A549 (cell line): ENCODE measurements at regions not wholly inside any gene's neighbourhood (a gene's known extent, or its start where the extent isn't known, plus 50 kb on each side); places are given as distances from the start of the nearest gene placed in this dataset.

ENCODE experiments used
- ATAC-seq, 2 experiments: fragments of 200-7000 bp in 1 of 2; fragments of >200 bp in 1 of 2; cut with Nextera tagmentation in 1 of 2; cut with Tn5 transposase in 1 of 2; 3 replicates each; pipeline versions ENCODE4 v1.8.0 to v1.9.1; 2018 to 2020; ENCODE audit warnings: mild to moderate bottlenecking in 1 of 2, moderate library complexity in 1 of 2
- CTCF ChIA-PET: fragments of 300-600 bp; sonication (Branson Sonifier 250); formaldehyde crosslinking; extraction: SDS; loops from one replicate; lab custom pipeline; 2021; ENCODE audit warnings: antibody characterized with exemption, inconsistent platforms; lab: Yijun Ruan, JAX
- POLR2A ChIA-PET: fragments of 350-600 bp; formaldehyde crosslinking; extraction: SDS; loops from one replicate; lab custom pipeline; 2021; ENCODE audit warnings: antibody characterized with exemption, inconsistent platforms; lab: Yijun Ruan, JAX
- DNase-seq, 2 experiments: peaks; one replicate each; pipeline versions ENCODE4 v3.0.0 to v3.0.0-alpha.2; 2011 to 2016; ENCODE audit warnings: low read depth in 1 of 2, low spot score in 1 of 2
- FAIRE-seq: peaks from 2 replicates; lab custom pipeline; 2011; peaks lifted over from hg19 to GRCh38; lab: Jason Lieb, UNC
- H3K27ac ChIP-seq, 2 experiments: fragments of >200 bp; sonication (Bioruptor Twin); formaldehyde crosslinking; 3 replicates each; pipeline ENCODE4 v1.5.1; 2016 to 2017
- H3K4me1 ChIP-seq: fragments of >200 bp; sonication (Bioruptor Twin); formaldehyde crosslinking; 3 replicates; pipeline ENCODE4 v1.6.1; 2016
- H3K4me2 ChIP-seq: fragments of >200 bp; sonication (Bioruptor Twin); formaldehyde crosslinking; 3 replicates; pipeline ENCODE4 v1.6.1; 2016
- H3K4me3 ChIP-seq: fragments of >200 bp; sonication (Bioruptor Twin); formaldehyde crosslinking; 3 replicates; pipeline ENCODE4 v1.5.1; 2016
- H3K9me3 ChIP-seq: fragments of >200 bp; sonication (Bioruptor Twin); formaldehyde crosslinking; 3 replicates; pipeline ENCODE4 v1.6.1; 2016
- ATOH8 ChIP-seq: fragments of 250-450 bp; sonication (Bioruptor Pico); IDR thresholded peaks from 2 replicates; pipeline ENCODE4 v1.5.0; 2020; ENCODE audit warnings: low read depth, mild to moderate bottlenecking, moderate library complexity
- CBX2 ChIP-seq: fragments of 200-600 bp; sonication (generic); IDR thresholded peaks from 2 replicates; pipeline ENCODE4 v1.6.1; 2016; ENCODE audit warnings: low read depth, mild to moderate bottlenecking, borderline replicate concordance
- CBX8 ChIP-seq: fragments of 200-600 bp; sonication (generic); IDR thresholded peaks from 2 replicates; pipeline ENCODE4 v1.6.1; 2016
- CHD2 ChIP-seq: fragments of 150-350 bp; IDR thresholded peaks from 2 replicates; pipeline ENCODE4 v1.6.1; 2014; ENCODE audit warnings: low read length; ENCODE audit not compliant: partially characterized antibody
- CHD4 ChIP-seq: fragments of 200-600 bp; sonication (generic); IDR thresholded peaks from 2 replicates; pipeline ENCODE4 v1.6.1; 2016; ENCODE audit warnings: antibody characterized with exemption, mild to moderate bottlenecking, borderline replicate concordance
- E2F6 ChIP-seq: IDR thresholded peaks from 2 replicates; pipeline ENCODE4 v1.6.1; 2012; ENCODE audit warnings: low read depth, borderline replicate concordance
- EHF ChIP-seq: fragments of 250-450 bp; sonication (Bioruptor Pico); IDR thresholded peaks from 2 replicates; pipeline ENCODE4 v1.5.0; 2020; ENCODE audit warnings: mild to moderate bottlenecking
- EHMT2 ChIP-seq: fragments of 200-600 bp; sonication (generic); IDR thresholded peaks from 2 replicates; pipeline ENCODE4 v1.6.1; 2016; ENCODE audit warnings: antibody characterized with exemption, low read depth, mild to moderate bottlenecking, moderate library complexity
- FOXS1 ChIP-seq: fragments of 250-450 bp; sonication (Bioruptor Pico); IDR thresholded peaks from 2 replicates; pipeline ENCODE4 v1.5.0; 2020; ENCODE audit warnings: mild to moderate bottlenecking, moderate library complexity
- GATA3 ChIP-seq: IDR thresholded peaks from 2 replicates; pipeline ENCODE4 v1.6.1; 2012; ENCODE audit warnings: borderline replicate concordance
- HES2 ChIP-seq: fragments of >200 bp; sonication (Bioruptor Twin); formaldehyde crosslinking; IDR thresholded peaks from 2 replicates; pipeline ENCODE4 v1.6.1; 2016
- HMGXB4 ChIP-seq: fragments of 250-450 bp; sonication (Bioruptor Pico); IDR thresholded peaks from 2 replicates; pipeline ENCODE4 v1.5.0; 2021; ENCODE audit warnings: mild to moderate bottlenecking, moderate library complexity, borderline replicate concordance
- HOXB5 ChIP-seq: fragments of 250-450 bp; sonication (Bioruptor Pico); IDR thresholded peaks from 2 replicates; pipeline ENCODE4 v1.5.0; 2020; ENCODE audit warnings: mild to moderate bottlenecking, moderate library complexity
- JUNB ChIP-seq: fragments of >200 bp; sonication (Bioruptor Twin); formaldehyde crosslinking; IDR thresholded peaks from 2 replicates; pipeline ENCODE4 v1.6.1; 2016
- MAZ ChIP-seq: fragments of 150-350 bp; IDR thresholded peaks from 2 replicates; pipeline ENCODE4 v1.6.1; 2014; ENCODE audit warnings: antibody characterized with exemption, low read depth, low read length, borderline replicate concordance
- NPAS2 ChIP-seq: fragments of 250-450 bp; sonication (Bioruptor Pico); IDR thresholded peaks from 2 replicates; pipeline ENCODE4 v1.8.0; 2022; ENCODE audit warnings: mild to moderate bottlenecking, moderate library complexity, borderline replicate concordance
- PBX3 ChIP-seq: IDR thresholded peaks from 2 replicates; pipeline ENCODE4 v1.6.1; 2012
- POLR2A ChIP-seq: IDR thresholded peaks from 2 replicates; pipeline ENCODE4 v1.6.1; 2012; ENCODE audit warnings: mild to moderate bottlenecking, low read length
- RFX5 ChIP-seq: fragments of 450-650 bp; IDR thresholded peaks from 2 replicates; pipeline ENCODE4 v1.7.1; 2014; ENCODE audit warnings: antibody characterized with exemption, mild to moderate bottlenecking, moderate library complexity
- SMC3 ChIP-seq: fragments of >200 bp; sonication (Bioruptor Twin); formaldehyde crosslinking; IDR thresholded peaks from 3 replicates; pipeline ENCODE4 v1.6.1; 2018; ENCODE audit warnings: inconsistent platforms
- SREBF2 ChIP-seq: fragments of 450-650 bp; IDR thresholded peaks from 2 replicates; pipeline ENCODE4 v1.6.1; 2014; ENCODE audit warnings: mild to moderate bottlenecking, moderate library complexity
- TFCP2L1 ChIP-seq: fragments of 250-450 bp; sonication (Bioruptor Pico); IDR thresholded peaks from 2 replicates; pipeline ENCODE4 v1.5.0; 2021; ENCODE audit warnings: mild to moderate bottlenecking
- USF2 ChIP-seq: fragments of 450-650 bp; IDR thresholded peaks from 2 replicates; pipeline ENCODE4 v1.6.1; 2014; ENCODE audit warnings: antibody characterized with exemption
- ZC3H11A ChIP-seq: fragments of 450-650 bp; IDR thresholded peaks from 2 replicates; pipeline ENCODE4 v1.6.1; 2014; ENCODE audit warnings: antibody characterized with exemption, mild to moderate bottlenecking
- ZFP36 ChIP-seq: fragments of 450-650 bp; IDR thresholded peaks from 2 replicates; pipeline ENCODE4 v1.6.1; 2014; ENCODE audit warnings: borderline replicate concordance; ENCODE audit not compliant: partially characterized antibody
- ZNF302 ChIP-seq: fragments of 250-450 bp; sonication (Bioruptor Pico); IDR thresholded peaks from 2 replicates; pipeline ENCODE4 v1.9.0; 2021; ENCODE audit warnings: inconsistent platforms, mild to moderate bottlenecking, moderate library complexity
- ZSCAN20 ChIP-seq: fragments of 250-450 bp; sonication (Bioruptor Pico); IDR thresholded peaks from 2 replicates; pipeline ENCODE4 v1.8.0; 2022; ENCODE audit warnings: mild to moderate bottlenecking, moderate library complexity
- WGBS: methylation state at CpG from one replicate; pipeline ENCODE4 v1.1.6; 2017; ENCODE audit errors: missing lambda C conversion rate; 5-methylcytosine and 5-hydroxymethylcytosine counted together

- Histone ChIP-seq H3K27ac (no peak overlapping the region), H3K4me1 (no peaks in the 10 kb centered on the region), H3K9me3 (no peaks in the 10 kb centered on the region), H3K4me2 (no peak overlapping the region), H3K4me3 (no peak overlapping the region)
- no peak for TF ChIP-seq GATA3
- no peak for TF ChIP-seq USF2
- no peak for TF ChIP-seq HOXB5
- TF ChIP-seq RFX5, result no peak
- TF ChIP-seq ZC3H11A, result no peak
- TF ChIP-seq FOXS1 (CRISPR knock-in tag), result no peak
- TF ChIP-seq CBX2, result no peak
- no peak for TF ChIP-seq SMC3
- no peak for TF ChIP-seq JUNB
- no peak for TF ChIP-seq CBX8
- ChIA-PET CTCF (no interaction called here), POLR2A (no interaction called here)
- FAIRE-seq, result no peak
- 25% methylated on average over 1 of the region's 1 CpG for WGBS
- ATAC-seq, result no peak
- DNase-seq, result no peak
Observed at GRCh38 chr2:147231081-147231480, 613.7 kb upstream of the ACVR2A start.

GRCh38 chr2:147227313-147227712 lies 617.5 kb upstream of the ACVR2A start:
- Histone ChIP-seq H3K4me1 (no peaks in the 10 kb centered on the region), H3K27ac (no peak overlapping the region), H3K9me3 (no peaks in the 10 kb centered on the region), H3K4me3 (no peak overlapping the region), H3K4me2 (no peak overlapping the region)
- ATAC-seq (no peak), FAIRE-seq (no peak), DNase-seq (no peak)
- ChIA-PET CTCF (no interaction called here), POLR2A (no interaction called here)
- WGBS, result 0% methylated on average over 2 of the region's 2 CpGs
- TF ChIP-seq HES2, result no peak
- no peak for TF ChIP-seq CHD2
- TF ChIP-seq CBX2, result no peak
- TF ChIP-seq FOXS1 (CRISPR knock-in tag), result no peak
- TF ChIP-seq PBX3, result no peak
- TF ChIP-seq TFCP2L1 (CRISPR knock-in tag), result no peak
- no peak for TF ChIP-seq EHMT2
- TF ChIP-seq ZNF302 (CRISPR knock-in tag), result no peak
- no peak for TF ChIP-seq NPAS2 (CRISPR knock-in tag)
- TF ChIP-seq CHD4, result no peak
- TF ChIP-seq ZFP36, result no peak
- no peak for TF ChIP-seq POLR2A
- no peak for TF ChIP-seq EHF (CRISPR knock-in tag)
- TF ChIP-seq ZSCAN20 (CRISPR knock-in tag), result no peak
- TF ChIP-seq RFX5, result no peak
- TF ChIP-seq HMGXB4 (CRISPR knock-in tag), result no peak
- no peak for TF ChIP-seq ZC3H11A

- TF ChIP-seq MAZ (no peak), E2F6 (no peak), SREBF2 (no peak), ATOH8 (no peak)
- no peak for ATAC-seq
- Histone ChIP-seq H3K4me1 (no peaks in the 10 kb centered on the region), H3K4me2 (no peak overlapping the region), H3K4me3 (no peak overlapping the region), H3K9me3 (no peaks in the 10 kb centered on the region), H3K27ac (no peak overlapping the region)
- 11% methylated on average over 2 of the region's 2 CpGs for WGBS
- POLR2A ChIA-PET, result no interaction called here
- FAIRE-seq, result no peak
- DNase-seq, result no peak
- CTCF ChIA-PET, result no interaction called here
Observed at GRCh38 chr2:147224070-147224469, 620.8 kb upstream of the ACVR2A start.
